Loucy (cell line): ENCODE measurements at regions not wholly inside any gene's neighbourhood (a gene's known extent, or its start where the extent isn't known, plus 50 kb on each side); places are given as distances from the start of the nearest gene placed in this dataset.

Experiments used
- CTCF ChIP-seq: fragments of 200-600 bp; sonication (generic); conservative IDR thresholded peaks from 2 replicates; pipeline ENCODE4 v1.5.1; 2014; ENCODE audit warnings: mild to moderate bottlenecking, antibody characterized with exemption, low read length
- EZH2phosphoT487 ChIP-seq: fragments of 200-600 bp; IDR thresholded peaks from 2 replicates; pipeline ENCODE4 v1.6.1; 2018; ENCODE audit warnings: antibody characterized with exemption, mild to moderate bottlenecking, moderate library complexity, borderline replicate concordance

DNA sequence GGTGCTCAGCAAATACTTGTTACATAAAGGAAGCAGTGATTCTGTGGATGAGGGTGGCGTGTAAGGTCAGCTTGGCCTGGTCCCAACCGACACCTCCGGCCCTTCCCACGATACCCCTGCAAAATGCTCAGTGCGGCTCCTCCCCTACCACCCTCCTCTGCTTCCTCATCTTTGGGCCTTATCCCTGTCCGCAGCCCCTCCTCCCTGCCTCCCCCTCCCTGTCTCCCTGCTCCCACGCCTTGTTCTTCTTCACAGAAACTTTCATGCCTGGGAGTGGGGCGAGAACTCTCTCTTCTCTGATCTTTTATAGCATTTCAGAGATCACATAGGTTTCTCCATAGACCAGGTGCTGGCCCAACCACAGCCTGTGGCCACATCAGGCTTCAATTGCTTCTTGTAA is 75.0 kb upstream of the ATP2B2 start:
- TF ChIP-seq CTCF: no peak
- no peak for TF ChIP-seq EZH2phosphoT487
